ENCODE measurements at regions not wholly inside any gene's neighbourhood (a gene's known extent, or its start where the extent isn't known, plus 50 kb on each side); places are given as distances from the start of the nearest gene placed in this dataset.

- Histone ChIP-seq H3K4me3 (ENCODE audit: low read length in 3 of 3) (no peak overlapping the region), H3K27me3 (ENCODE audit: control insufficient read depth in 3 of 3, insufficient read depth in 3 of 3, low read length in 3 of 3) (no peaks in the 10 kb centered on the region), H3K27ac (ENCODE audit: low read depth, low read length) (no peak overlapping the region), H3K9me3 (ENCODE audit: control insufficient read depth in 3 of 3, low read length in 3 of 3) (no peaks in the 10 kb centered on the region), H3K4me1 (ENCODE audit: control insufficient read depth in 3 of 3, insufficient read depth in 3 of 3, low read length in 3 of 3) (no peaks in the 10 kb centered on the region), H3K9ac (ENCODE audit: low read depth in 1 of 3, low read length in 3 of 3) (no peak overlapping the region), H3K36me3 (ENCODE audit: control insufficient read depth in 3 of 3, insufficient read depth in 3 of 3, low read length in 3 of 3) (no peaks in the 10 kb centered on the region)
Observed at GRCh38 chr15:88395241-88395640, 71.9 kb downstream of the MRPL46 start.

- Histone ChIP-seq H3K27me3 (ENCODE audit: control insufficient read depth in 3 of 3, insufficient read depth in 3 of 3, low read length in 3 of 3) (peaks cover 0 to 2% (median 0%) of the 10 kb centered on the region in 3 donors), H3K9me3 (ENCODE audit: control insufficient read depth in 3 of 3, low read length in 3 of 3) (no peaks in the 10 kb centered on the region), H3K27ac (ENCODE audit: low read depth, low read length) (no peak overlapping the region), H3K4me3 (ENCODE audit: low read length in 3 of 3) (no peak overlapping the region), H3K36me3 (ENCODE audit: control insufficient read depth in 3 of 3, insufficient read depth in 3 of 3, low read length in 3 of 3) (no peaks in the 10 kb centered on the region), H3K4me1 (ENCODE audit: control insufficient read depth in 3 of 3, insufficient read depth in 3 of 3, low read length in 3 of 3) (no peaks in the 10 kb centered on the region), H3K9ac (ENCODE audit: low read depth in 1 of 3, low read length in 3 of 3) (no peak overlapping the region)
Observed at GRCh38 chr15:88394553-88395145, 72.5 kb downstream of the MRPL46 start.

- Histone ChIP-seq H3K4me3 (ENCODE audit: low read length in 3 of 3) (no peak overlapping the region), H3K27ac (ENCODE audit: low read depth, low read length) (no peak overlapping the region), H3K9ac (ENCODE audit: low read depth in 1 of 3, low read length in 3 of 3) (no peak overlapping the region), H3K9me3 (ENCODE audit: control insufficient read depth in 3 of 3, low read length in 3 of 3) (no peaks in the 10 kb centered on the region), H3K36me3 (ENCODE audit: control insufficient read depth in 3 of 3, insufficient read depth in 3 of 3, low read length in 3 of 3) (no peaks in the 10 kb centered on the region), H3K27me3 (ENCODE audit: control insufficient read depth in 3 of 3, insufficient read depth in 3 of 3, low read length in 3 of 3) (peaks cover 0 to 3% (median 0%) of the 10 kb centered on the region in 3 donors), H3K4me1 (ENCODE audit: control insufficient read depth in 3 of 3, insufficient read depth in 3 of 3, low read length in 3 of 3) (no peaks in the 10 kb centered on the region)
Observed at GRCh38 chr15:88393719-88394519, 73.3 kb downstream of the MRPL46 start.

GRCh38 chr15:88391700-88392099, 75.5 kb downstream of the MRPL46 start:
- Histone ChIP-seq H3K4me1 (ENCODE audit: control insufficient read depth in 3 of 3, insufficient read depth in 3 of 3, low read length in 3 of 3) (no peaks in the 10 kb centered on the region), H3K27me3 (ENCODE audit: control insufficient read depth in 3 of 3, insufficient read depth in 3 of 3, low read length in 3 of 3) (peaks cover 0 to 3% (median 0%) of the 10 kb centered on the region in 3 donors), H3K36me3 (ENCODE audit: control insufficient read depth in 3 of 3, insufficient read depth in 3 of 3, low read length in 3 of 3) (no peaks in the 10 kb centered on the region), H3K27ac (ENCODE audit: low read depth, low read length) (no peak overlapping the region), H3K4me3 (ENCODE audit: low read length in 3 of 3) (no peak overlapping the region), H3K9me3 (ENCODE audit: control insufficient read depth in 3 of 3, low read length in 3 of 3) (no peaks in the 10 kb centered on the region), H3K9ac (ENCODE audit: low read depth in 1 of 3, low read length in 3 of 3) (no peak overlapping the region)

- Histone ChIP-seq H3K9ac (ENCODE audit: low read depth in 1 of 3, low read length in 3 of 3) (no peak overlapping the region), H3K27me3 (ENCODE audit: control insufficient read depth in 3 of 3, insufficient read depth in 3 of 3, low read length in 3 of 3) (peaks cover 0 to 3% (median 0%) of the 10 kb centered on the region in 3 donors), H3K27ac (ENCODE audit: low read depth, low read length) (no peak overlapping the region), H3K36me3 (ENCODE audit: control insufficient read depth in 3 of 3, insufficient read depth in 3 of 3, low read length in 3 of 3) (no peaks in the 10 kb centered on the region), H3K9me3 (ENCODE audit: control insufficient read depth in 3 of 3, low read length in 3 of 3) (no peaks in the 10 kb centered on the region), H3K4me1 (ENCODE audit: control insufficient read depth in 3 of 3, insufficient read depth in 3 of 3, low read length in 3 of 3) (no peaks in the 10 kb centered on the region), H3K4me3 (ENCODE audit: low read length in 3 of 3) (no peak overlapping the region)
Observed at GRCh38 chr15:88391006-88391405, 76.2 kb downstream of the MRPL46 start.

GRCh38 chr15:88390164-88390901, 76.9 kb downstream of the MRPL46 start:
- H3K4me3 ChIP-seq (ENCODE audit: low read length in 3 of 3) = no peak overlapping the region
- no peak overlapping the region for H3K9ac ChIP-seq (ENCODE audit: low read depth in 1 of 3, low read length in 3 of 3)
- no peaks in the 10 kb centered on the region for H3K9me3 ChIP-seq (ENCODE audit: control insufficient read depth in 3 of 3, low read length in 3 of 3)
- peaks cover 0 to 3% (median 0%) of the 10 kb centered on the region in 3 donors for H3K27me3 ChIP-seq (ENCODE audit: control insufficient read depth in 3 of 3, insufficient read depth in 3 of 3, low read length in 3 of 3)
- no peaks in the 10 kb centered on the region for H3K4me1 ChIP-seq (ENCODE audit: control insufficient read depth in 3 of 3, insufficient read depth in 3 of 3, low read length in 3 of 3)
- no peak overlapping the region for H3K27ac ChIP-seq (ENCODE audit: low read depth, low read length)
- H3K36me3 ChIP-seq (ENCODE audit: control insufficient read depth in 3 of 3, insufficient read depth in 3 of 3, low read length in 3 of 3) = no peaks in the 10 kb centered on the region

GRCh38 chr15:88389120-88389519, 78.1 kb downstream of the MRPL46 start:
- H3K36me3 ChIP-seq (ENCODE audit: control insufficient read depth in 3 of 3, insufficient read depth in 3 of 3, low read length in 3 of 3) = no peaks in the 10 kb centered on the region
- H3K4me3 ChIP-seq (ENCODE audit: low read length in 3 of 3) = no peak overlapping the region
- no peaks in the 10 kb centered on the region for H3K4me1 ChIP-seq (ENCODE audit: control insufficient read depth in 3 of 3, insufficient read depth in 3 of 3, low read length in 3 of 3)
- H3K27me3 ChIP-seq (ENCODE audit: control insufficient read depth in 3 of 3, insufficient read depth in 3 of 3, low read length in 3 of 3) = peaks cover 0 to 3% (median 0%) of the 10 kb centered on the region in 3 donors
- H3K27ac ChIP-seq (ENCODE audit: low read depth, low read length) = no peak overlapping the region
- H3K9ac ChIP-seq (ENCODE audit: low read depth in 1 of 3, low read length in 3 of 3) = no peak overlapping the region
- no peaks in the 10 kb centered on the region for H3K9me3 ChIP-seq (ENCODE audit: control insufficient read depth in 3 of 3, low read length in 3 of 3)

- Histone ChIP-seq H3K9me3 (ENCODE audit: control insufficient read depth in 3 of 3, low read length in 3 of 3) (no peaks in the 10 kb centered on the region), H3K4me3 (ENCODE audit: low read length in 3 of 3) (no peak overlapping the region), H3K27ac (ENCODE audit: low read depth, low read length) (no peak overlapping the region), H3K4me1 (ENCODE audit: control insufficient read depth in 3 of 3, insufficient read depth in 3 of 3, low read length in 3 of 3) (peaks cover 0 to 1% (median 0%) of the 10 kb centered on the region in 3 donors), H3K9ac (ENCODE audit: low read depth in 1 of 3, low read length in 3 of 3) (no peak overlapping the region), H3K36me3 (ENCODE audit: control insufficient read depth in 3 of 3, insufficient read depth in 3 of 3, low read length in 3 of 3) (no peaks in the 10 kb centered on the region), H3K27me3 (ENCODE audit: control insufficient read depth in 3 of 3, insufficient read depth in 3 of 3, low read length in 3 of 3) (peaks cover 0 to 3% (median 0%) of the 10 kb centered on the region in 3 donors)
Observed at GRCh38 chr15:88388686-88389085, 78.5 kb downstream of the MRPL46 start.

- H3K9me3 ChIP-seq (ENCODE audit: control insufficient read depth in 3 of 3, low read length in 3 of 3) = no peaks in the 10 kb centered on the region
- peaks cover 0 to 3% (median 0%) of the 10 kb centered on the region in 3 donors for H3K27me3 ChIP-seq (ENCODE audit: control insufficient read depth in 3 of 3, insufficient read depth in 3 of 3, low read length in 3 of 3)
- H3K4me1 ChIP-seq (ENCODE audit: control insufficient read depth in 3 of 3, insufficient read depth in 3 of 3, low read length in 3 of 3) = peaks cover 0 to 13% (median 7%) of the 10 kb centered on the region in 3 donors
- H3K36me3 ChIP-seq (ENCODE audit: control insufficient read depth in 3 of 3, insufficient read depth in 3 of 3, low read length in 3 of 3) = no peaks in the 10 kb centered on the region
- H3K4me3 ChIP-seq (ENCODE audit: low read length in 3 of 3) = no peak overlapping the region
- no peak overlapping the region for H3K9ac ChIP-seq (ENCODE audit: low read depth in 1 of 3, low read length in 3 of 3)
- no peak overlapping the region for H3K27ac ChIP-seq (ENCODE audit: low read depth, low read length)
Observed at GRCh38 chr15:88385078-88385700, 82.0 kb downstream of the MRPL46 start.

Measured in skeletal muscle tissue (tissue), 3 donors.